ENCODE measurements at regions not wholly inside any gene's neighbourhood (a gene's known extent, or its start where the extent isn't known, plus 50 kb on each side); places are given as distances from the start of the nearest gene placed in this dataset.

DNA sequence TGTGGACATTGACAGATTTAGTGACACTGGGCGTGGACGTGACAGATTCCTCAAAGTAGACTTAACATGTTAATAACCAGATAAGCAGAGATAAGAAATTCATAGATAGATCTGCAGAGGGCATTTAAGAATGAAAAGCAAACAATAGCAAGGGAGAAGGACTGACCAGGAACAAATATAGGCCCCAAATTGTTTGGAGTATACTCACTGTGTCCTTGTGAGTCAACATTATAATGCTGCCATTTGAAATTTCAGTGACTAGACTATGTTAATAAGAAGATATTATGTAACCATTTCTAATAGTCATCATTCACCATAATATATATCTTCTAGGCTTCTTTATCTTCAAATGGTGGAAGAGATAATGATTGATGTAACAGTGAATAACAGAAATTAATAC is 78.1 kb upstream of the SLC38A11 start:
- no peak for DNase-seq

DNA sequence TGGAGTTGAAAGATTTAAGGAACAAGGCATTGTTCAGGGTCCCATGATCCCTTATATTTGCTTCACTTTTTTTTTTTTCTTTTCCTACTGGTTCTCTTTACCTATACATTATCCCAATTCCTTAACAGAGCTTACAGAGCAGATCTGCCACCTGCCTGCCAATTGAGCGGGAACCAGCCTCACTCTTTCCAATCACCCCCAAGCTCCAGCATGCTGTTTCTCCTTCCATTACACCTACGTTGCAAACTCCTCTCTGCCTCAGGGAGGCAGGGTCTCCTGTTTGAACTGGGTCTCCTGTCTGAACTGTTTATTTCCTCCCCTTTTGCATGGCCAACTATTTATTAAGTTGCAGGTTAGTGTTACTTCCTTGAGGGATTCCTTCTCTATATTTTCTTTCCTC is 77.2 kb upstream of the SLC38A11 start:
- DNase-seq = no peak

GRCh38 chr2:165024199-165024598 is 68.9 kb upstream of the SLC38A11 start:
- no peak for DNase-seq

- DNase-seq = no peak
These were observed 67.5 kb upstream of the SLC38A11 start for GRCh38 chr2:165022781-165023180.

DNA sequence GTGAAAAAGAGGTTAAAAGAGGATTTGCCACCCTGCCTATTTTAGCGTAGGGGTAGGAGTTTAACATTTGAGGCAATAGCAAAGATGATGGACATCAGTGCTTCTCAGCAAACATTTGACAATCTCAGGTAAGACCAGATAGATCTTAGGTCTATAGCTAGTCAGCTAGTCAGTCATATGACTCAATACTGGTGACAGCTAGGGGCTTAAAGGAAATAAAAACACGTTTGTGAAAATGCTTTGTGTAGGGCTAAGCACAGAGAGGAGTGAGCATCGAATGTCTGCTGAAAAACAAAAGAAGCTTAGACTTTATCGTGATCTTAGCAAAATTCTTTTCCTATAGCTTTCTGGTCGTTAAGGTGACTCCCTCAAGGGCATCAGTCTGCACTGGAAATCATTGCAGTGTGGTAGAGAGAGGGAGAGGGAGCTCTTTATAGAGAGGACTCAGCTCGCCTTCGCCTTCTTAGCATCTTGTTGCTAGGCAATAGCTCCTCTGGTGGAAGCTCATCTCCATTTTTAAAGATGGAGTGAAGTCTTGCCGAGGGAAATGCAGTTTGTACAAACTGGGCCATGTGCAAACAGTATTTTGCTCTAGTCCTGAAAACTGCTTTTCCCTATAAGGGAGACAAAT is 62.8 kb upstream of the SLC38A11 start:
- no peak for DNase-seq

- DNase-seq = peak; percentile 42
These were observed 61.6 kb upstream of the SLC38A11 start for GRCh38 chr2:165016772-165017411.

GRCh38 chr2:165015052-165015642 is 59.8 kb upstream of the SLC38A11 start:
- DNase-seq = peak; percentile 60

- no peak for DNase-seq
These were observed 58.8 kb upstream of the SLC38A11 start for GRCh38 chr2:165013944-165014619.

GRCh38 chr2:165011199-165011598 is 55.9 kb upstream of the SLC38A11 start:
- no peak for DNase-seq

- DNase-seq = no peak
These were observed 55.2 kb upstream of the SLC38A11 start for GRCh38 chr2:165010556-165010955.

DNA sequence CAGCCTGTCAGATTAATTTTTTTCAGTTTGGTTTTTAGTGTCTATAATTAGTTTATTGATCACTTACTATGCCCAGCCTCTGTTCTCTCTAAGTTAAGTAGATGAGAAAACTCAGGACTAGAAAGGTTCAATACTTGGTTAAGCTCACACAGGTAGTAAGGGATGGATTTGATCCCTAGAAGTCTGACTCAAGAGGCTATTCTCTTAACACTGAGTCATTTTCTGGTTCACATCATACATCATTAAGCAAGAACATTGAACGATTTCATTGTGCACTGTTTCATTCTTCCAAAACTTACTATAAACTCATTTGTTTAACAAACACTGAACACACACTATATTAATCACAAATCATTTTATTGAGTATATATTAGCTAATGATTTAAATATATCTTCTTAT is 54.1 kb upstream of the SLC38A11 start:
- DNase-seq = no peak

DNA sequence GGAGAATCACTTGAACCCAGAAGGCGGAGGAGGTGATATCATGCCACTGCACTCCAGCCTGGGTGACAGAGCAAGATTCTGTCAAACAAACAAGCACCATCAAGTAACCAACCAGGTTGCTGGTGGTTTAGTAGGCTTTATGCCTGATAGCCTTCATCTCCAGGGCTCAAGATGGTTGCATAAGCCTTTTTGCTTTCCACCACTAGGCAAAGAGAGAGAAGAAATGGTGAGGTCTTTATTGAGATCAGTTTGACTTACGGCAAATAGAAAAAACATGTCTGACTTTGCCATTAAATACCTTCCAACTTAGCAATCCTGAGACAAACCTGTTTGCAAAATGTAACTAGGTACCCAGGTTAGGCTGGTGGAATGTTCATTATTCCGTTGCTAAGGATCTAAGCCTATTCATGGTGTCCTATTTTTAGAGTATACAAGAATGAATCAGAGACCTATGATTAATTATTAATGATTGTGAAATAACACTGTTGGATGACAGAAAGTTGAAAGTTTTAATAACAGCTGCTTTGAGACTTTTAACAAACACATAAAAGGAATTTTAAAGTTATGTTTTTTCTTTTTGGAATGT is 53.5 kb upstream of the SLC38A11 start:
- DNase-seq = no peak

DNA sequence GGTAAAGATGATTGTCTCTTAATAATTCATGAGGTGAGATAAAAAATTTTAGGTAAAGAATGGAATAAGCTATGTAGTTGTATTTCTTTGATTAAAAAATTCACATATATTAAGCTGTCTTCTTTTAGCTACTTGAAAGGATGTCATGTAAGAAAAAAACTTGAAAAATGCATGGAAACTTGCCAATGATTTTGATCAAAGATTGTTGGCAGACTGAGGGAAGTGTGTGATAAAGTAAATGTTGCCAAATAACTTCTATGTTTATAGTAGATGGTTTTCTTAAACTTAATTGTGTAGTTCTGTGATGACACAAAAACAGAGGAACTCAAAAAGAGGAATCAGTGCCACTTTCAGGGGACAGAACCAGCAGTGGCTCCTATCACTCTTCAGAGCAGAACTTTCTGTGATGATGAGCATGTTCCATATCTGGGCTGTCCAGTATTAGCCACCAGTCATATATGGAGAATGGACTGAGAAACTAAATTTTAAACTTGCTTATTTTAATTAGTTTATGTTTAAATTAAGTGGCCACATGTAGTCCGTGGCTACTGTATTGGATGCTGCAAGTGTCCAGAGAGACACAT is 51.9 kb upstream of the SLC38A11 start:
- no peak for DNase-seq
